ENCODE measurements at regions not wholly inside any gene's neighbourhood (a gene's known extent, or its start where the extent isn't known, plus 50 kb on each side); places are given as distances from the start of the nearest gene placed in this dataset.
A peak's percentile ranks its signal among the peaks of the same experiment; 100 is the strongest.

DNA sequence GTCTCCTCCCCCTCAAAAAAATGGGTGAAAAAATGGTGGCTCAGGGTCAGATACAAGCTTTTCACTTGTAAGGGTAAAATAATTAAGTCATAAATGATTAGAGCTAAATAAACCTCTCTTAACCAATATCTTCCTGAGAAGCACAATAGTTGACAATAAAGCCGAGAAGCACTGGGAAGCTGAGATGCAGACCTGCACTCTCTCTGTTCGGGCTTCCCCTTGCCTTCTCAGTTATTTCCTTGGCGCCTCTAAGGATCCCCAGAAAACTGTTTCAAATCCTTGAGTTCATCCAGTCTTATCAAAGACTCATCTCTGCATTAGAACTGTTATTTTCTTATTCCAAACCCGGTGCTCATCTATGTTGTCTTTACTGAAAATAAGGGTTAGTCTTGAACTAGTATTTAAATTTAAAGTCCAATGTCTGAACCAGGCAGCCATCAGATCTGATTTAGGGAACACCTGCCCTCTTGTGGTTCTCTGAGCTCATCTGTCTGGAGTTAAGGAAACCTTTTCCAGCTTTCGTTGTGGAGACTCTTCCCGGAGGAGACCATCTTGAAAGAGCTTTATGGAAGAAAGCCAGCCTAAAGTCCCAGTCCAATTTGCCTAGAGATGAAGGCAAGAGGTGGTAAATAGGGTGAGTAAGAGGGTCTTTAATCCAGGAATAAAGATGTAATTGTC, 256.4 kb upstream of the MCTP2 start:
- 0 out of 2 replicates have a peak, but pooled peaks have one; percentile 6 for TF ChIP-seq CTCF (IDR thresholded peaks at IDR 0.05; ENCODE audit: low read depth, low read length)
- H3K27me3 ChIP-seq (ENCODE audit: insufficient read depth, low read depth, severe bottlenecking), result peaks cover 27% of the 10 kb centered on the region
- no peak overlapping the region for H3K27ac ChIP-seq
- H3K4me3 ChIP-seq (ENCODE audit: low read depth, low read length), result no peak overlapping the region
- DNase-seq, result no peak
- H3K36me3 ChIP-seq, result no peaks in the 10 kb centered on the region
- no peaks in the 10 kb centered on the region for H3K9me3 ChIP-seq (ENCODE audit: severe bottlenecking)

GRCh38 chr15:93973287-93973686, 258.1 kb upstream of the MCTP2 start:
- Histone ChIP-seq H3K36me3 (no peaks in the 10 kb centered on the region), H3K27ac (no peak overlapping the region), H3K4me3 (ENCODE audit: low read depth, low read length) (no peak overlapping the region), H3K27me3 (ENCODE audit: insufficient read depth, low read depth, severe bottlenecking) (peaks cover 34% of the 10 kb centered on the region), H3K9me3 (ENCODE audit: severe bottlenecking) (no peaks in the 10 kb centered on the region)
- TF ChIP-seq CTCF (IDR thresholded peaks at IDR 0.05; ENCODE audit: low read depth, low read length), result no peak
- DNase-seq, result no peak

GRCh38 chr15:93968773-93969172, 262.6 kb upstream of the MCTP2 start:
- TF ChIP-seq CTCF (IDR thresholded peaks at IDR 0.05; ENCODE audit: low read depth, low read length), result no peak
- no peak for DNase-seq
- H3K27ac ChIP-seq, result no peak overlapping the region
- no peaks in the 10 kb centered on the region for H3K9me3 ChIP-seq (ENCODE audit: severe bottlenecking)
- peaks cover 48% of the 10 kb centered on the region for H3K27me3 ChIP-seq (ENCODE audit: insufficient read depth, low read depth, severe bottlenecking)
- no peak overlapping the region for H3K4me3 ChIP-seq (ENCODE audit: low read depth, low read length)
- H3K36me3 ChIP-seq, result no peaks in the 10 kb centered on the region

DNA sequence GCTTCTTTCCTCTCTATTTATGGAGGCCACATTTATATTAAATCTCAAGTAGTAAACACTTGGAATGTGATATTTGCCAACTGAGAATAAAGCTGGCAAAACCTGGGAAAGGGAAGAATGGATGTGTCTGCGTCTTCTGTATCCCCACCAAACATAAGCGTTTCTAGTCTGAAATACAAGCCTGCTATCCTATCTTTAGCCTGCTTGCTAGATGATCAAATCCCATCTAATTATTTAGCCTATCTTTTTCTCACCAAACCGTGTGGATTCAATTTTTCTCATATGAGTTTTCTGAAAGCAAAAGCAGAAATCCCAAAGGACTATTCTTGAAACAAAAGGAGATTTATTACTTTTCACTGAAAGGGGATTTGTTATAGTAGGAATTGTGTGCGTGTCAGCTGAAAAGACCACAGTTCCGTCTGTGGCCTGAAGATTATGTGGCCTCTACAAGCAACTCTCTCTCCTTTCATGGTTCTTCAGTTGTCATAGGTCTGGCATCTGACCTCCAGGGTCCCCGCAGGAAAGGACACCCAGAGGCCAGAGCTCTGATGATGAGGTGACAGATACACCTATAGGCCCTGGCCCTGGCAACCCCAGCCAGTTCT, 266.0 kb upstream of the MCTP2 start:
- TF ChIP-seq CTCF (IDR thresholded peaks at IDR 0.05; ENCODE audit: low read depth, low read length), result no peak
- peaks cover 46% of the 10 kb centered on the region for H3K27me3 ChIP-seq (ENCODE audit: insufficient read depth, low read depth, severe bottlenecking)
- no peaks in the 10 kb centered on the region for H3K9me3 ChIP-seq (ENCODE audit: severe bottlenecking)
- no peak for DNase-seq
- no peak overlapping the region for H3K27ac ChIP-seq
- H3K4me3 ChIP-seq (ENCODE audit: low read depth, low read length), result no peak overlapping the region
- no peaks in the 10 kb centered on the region for H3K36me3 ChIP-seq

DNA sequence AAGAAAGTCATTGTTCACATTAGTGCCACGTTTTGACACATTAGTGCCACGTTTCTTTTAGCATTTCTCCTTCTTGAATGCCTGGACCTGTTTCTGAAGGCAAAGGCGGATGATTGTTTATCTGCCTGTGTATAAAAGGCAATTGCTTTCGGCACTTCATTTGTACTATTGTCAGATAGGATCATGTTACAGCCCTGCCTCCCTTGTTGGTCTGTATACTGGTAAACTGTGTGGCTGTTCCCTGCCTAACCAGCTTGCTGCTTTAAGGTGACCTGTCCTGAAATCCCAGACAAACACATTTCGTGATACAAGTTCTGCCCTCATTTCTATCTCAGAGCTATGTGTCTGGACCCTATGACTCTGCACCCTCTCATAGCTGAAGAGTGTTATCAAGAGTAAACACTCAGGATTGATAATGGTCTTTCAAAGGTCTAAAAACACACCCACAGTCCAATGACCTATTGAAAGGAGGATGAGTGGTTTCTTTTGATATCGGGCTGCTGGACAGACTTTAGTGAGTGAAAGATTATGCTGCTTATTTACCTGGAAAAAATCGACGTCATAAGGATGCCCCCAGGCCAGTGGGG, 276.3 kb upstream of the MCTP2 start:
- H3K27ac ChIP-seq, result no peak overlapping the region
- TF ChIP-seq CTCF (IDR thresholded peaks at IDR 0.05; ENCODE audit: low read depth, low read length), result no peak
- H3K27me3 ChIP-seq (ENCODE audit: insufficient read depth, low read depth, severe bottlenecking), result peaks cover 56% of the 10 kb centered on the region
- no peaks in the 10 kb centered on the region for H3K36me3 ChIP-seq
- no peak for DNase-seq
- H3K9me3 ChIP-seq (ENCODE audit: severe bottlenecking), result no peaks in the 10 kb centered on the region
- H3K4me3 ChIP-seq (ENCODE audit: low read depth, low read length), result no peak overlapping the region
